GM12873 (cell line): ENCODE measurements at regions not wholly inside any gene's neighbourhood (a gene's known extent, or its start where the extent isn't known, plus 50 kb on each side); places are given as distances from the start of the nearest gene placed in this dataset.

Source experiments
- TF ChIP-seq, protein P1 (sequence below): IDR thresholded peaks from 2 replicates; pipeline ENCODE4 v1.5.1; 2012; ENCODE audit warnings: low read depth, mild to moderate bottlenecking, moderate library complexity, low read length, control low read depth; ENCODE audit not compliant: insufficient read depth; ENCODE audit errors: missing control alignments

DNA sequence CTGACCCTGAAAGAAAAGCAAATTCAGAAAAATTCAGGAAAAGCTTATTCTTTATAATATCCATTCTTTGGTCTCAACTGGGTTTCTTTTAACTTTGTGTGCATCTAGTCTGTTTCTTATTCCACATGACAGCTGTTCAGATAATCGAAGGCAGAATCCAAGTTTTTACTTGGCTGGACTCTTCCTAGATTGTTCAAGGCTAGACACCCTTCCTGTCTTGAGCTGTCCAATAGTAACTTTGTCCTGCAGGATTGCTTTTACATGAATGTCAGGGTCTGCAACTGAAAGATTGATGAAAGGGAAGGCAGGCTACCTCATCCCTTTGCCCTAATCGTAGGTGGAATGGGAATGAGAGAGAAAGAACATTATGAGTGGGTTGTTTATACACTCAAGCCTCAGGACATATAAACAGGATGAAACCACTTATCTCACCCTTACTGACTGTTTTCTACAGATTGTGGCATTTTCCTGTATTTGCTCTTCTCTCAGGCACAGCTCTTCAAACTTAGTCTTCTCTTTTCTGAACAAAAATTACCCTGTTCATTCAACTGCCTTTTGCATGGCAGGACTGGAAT is 76.9 kb downstream of the LEPR start:
- TF ChIP-seq, protein P1, sequence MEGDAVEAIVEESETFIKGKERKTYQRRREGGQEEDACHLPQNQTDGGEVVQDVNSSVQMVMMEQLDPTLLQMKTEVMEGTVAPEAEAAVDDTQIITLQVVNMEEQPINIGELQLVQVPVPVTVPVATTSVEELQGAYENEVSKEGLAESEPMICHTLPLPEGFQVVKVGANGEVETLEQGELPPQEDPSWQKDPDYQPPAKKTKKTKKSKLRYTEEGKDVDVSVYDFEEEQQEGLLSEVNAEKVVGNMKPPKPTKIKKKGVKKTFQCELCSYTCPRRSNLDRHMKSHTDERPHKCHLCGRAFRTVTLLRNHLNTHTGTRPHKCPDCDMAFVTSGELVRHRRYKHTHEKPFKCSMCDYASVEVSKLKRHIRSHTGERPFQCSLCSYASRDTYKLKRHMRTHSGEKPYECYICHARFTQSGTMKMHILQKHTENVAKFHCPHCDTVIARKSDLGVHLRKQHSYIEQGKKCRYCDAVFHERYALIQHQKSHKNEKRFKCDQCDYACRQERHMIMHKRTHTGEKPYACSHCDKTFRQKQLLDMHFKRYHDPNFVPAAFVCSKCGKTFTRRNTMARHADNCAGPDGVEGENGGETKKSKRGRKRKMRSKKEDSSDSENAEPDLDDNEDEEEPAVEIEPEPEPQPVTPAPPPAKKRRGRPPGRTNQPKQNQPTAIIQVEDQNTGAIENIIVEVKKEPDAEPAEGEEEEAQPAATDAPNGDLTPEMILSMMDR = no peak

DNA sequence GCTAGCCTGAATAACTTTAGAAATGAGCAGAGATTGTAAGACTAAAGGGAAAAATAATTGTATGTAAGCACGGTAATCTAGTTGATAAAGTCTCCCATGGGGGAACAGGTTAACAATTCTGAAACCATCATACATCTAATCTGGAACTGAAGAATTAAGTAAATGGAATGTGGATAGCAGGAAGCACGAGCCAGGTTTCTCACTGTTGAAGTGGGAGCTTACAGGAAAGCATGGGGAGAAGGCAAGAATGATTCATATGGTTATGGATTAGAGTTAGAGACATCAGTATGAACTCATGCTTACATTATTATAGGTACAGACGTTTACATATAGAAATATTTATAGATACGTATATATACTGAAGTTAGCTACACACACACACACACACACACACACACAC is 83.0 kb downstream of the LEPR start:
- TF ChIP-seq, protein P1 = no peak

- TF ChIP-seq, protein P1 = no peak
Measured at GRCh38 chr1:65504263-65504662, 83.8 kb downstream of the LEPR start.

GRCh38 chr1:65505547-65506300 is 85.3 kb downstream of the LEPR start:
- TF ChIP-seq, protein P1 = no peak

DNA sequence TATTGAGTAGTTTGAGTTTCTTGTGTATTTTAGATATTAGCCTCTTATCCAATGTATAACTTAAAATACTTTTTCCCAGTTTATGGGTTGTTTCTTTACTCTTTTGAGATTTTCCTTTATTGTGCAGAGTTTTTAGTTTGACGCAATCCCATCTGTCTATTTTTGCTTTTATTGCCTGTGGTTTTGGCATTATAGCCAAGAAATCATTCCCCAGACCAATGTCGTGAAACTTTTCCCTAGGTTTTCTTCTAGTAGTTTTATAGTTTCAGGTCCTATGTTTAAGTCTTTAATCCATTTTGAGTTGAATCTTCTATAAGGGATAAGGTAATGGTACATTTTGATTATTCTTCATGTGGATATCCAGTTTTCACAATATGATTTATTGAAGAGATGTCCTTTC is 87.6 kb downstream of the LEPR start:
- TF ChIP-seq, protein P1 = no peak

DNA sequence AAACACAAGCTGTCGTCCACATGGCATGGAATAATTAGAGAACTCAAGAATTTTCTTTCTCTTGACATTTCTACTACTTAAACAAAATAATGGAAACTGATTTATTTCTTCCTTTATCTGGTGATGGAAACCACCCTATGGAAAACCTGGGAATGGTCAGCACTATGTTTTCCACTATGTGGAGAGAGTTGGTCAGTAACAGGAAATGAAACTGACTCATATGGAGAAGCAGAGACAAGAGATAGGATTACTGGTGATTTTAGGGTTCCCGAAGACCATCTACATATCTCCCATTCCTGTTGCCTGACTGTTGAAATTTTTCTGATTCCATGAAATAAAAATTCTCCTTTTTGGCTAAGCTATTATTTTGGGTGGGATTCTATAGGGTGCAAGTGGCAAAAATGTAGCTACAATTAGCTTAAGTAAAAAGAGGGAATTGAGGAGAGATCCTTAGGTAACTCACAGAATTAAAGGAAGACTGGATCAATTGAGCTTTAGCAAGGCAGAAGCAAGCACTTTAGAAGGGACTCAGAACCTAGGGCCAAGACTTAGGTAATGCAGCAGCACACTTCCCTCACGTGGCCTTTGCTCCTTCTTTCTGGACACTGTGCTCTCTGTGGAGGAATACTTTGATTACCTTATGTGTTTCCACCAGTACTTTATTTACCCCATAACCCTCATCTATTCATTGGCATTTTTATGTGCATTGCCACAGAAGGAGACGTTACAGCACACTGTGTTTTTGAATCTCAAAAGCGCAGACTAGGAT is 89.6 kb downstream of the LEPR start:
- TF ChIP-seq, protein P1 = no peak

GRCh38 chr1:65510961-65511360 is 90.5 kb downstream of the LEPR start:
- TF ChIP-seq, protein P1 = no peak
